Mesodermal cell (in vitro differentiated cells): ENCODE measurements at regions not wholly inside any gene's neighbourhood (a gene's known extent, or its start where the extent isn't known, plus 50 kb on each side); places are given as distances from the start of the nearest gene placed in this dataset.

Source experiments
- H3K27ac ChIP-seq: 2 replicates; pipeline ENCODE4 v1.7.0; 2013; ENCODE audit warnings: mild to moderate bottlenecking, low read depth, low read length, moderate library complexity; ENCODE audit not compliant: severe bottlenecking
- H3K36me3 ChIP-seq: 2 replicates; pipeline ENCODE4 v1.7.1; 2013; ENCODE audit warnings: mild to moderate bottlenecking, low read length, moderate library complexity; ENCODE audit not compliant: control insufficient read depth, insufficient read depth
- H3K4me1 ChIP-seq: one replicate; pipeline ENCODE4 v1.7.1; 2013; ENCODE audit warnings: mild to moderate bottlenecking, low read length; ENCODE audit not compliant: insufficient read depth, control insufficient read depth, poor library complexity, severe bottlenecking
- H3K4me3 ChIP-seq: 2 replicates; pipeline ENCODE4 v1.7.0; 2013; ENCODE audit warnings: low read length, control low read depth, mild to moderate bottlenecking; ENCODE audit not compliant: insufficient read depth, poor library complexity, severe bottlenecking; ENCODE audit errors: extremely low read depth
- H3K9me3 ChIP-seq: 2 replicates; pipeline ENCODE4 v1.7.1; 2013; ENCODE audit warnings: mild to moderate bottlenecking, low read length, moderate library complexity; ENCODE audit not compliant: control insufficient read depth
- WGBS, 2 experiments: methylation state at CpG; one replicate each; pipeline ENCODE4 v1.1.5; 2013; ENCODE audit warnings: missing lambda C conversion rate in 2 of 2; ENCODE audit not compliant: insufficient coverage in 2 of 2; 5-methylcytosine and 5-hydroxymethylcytosine counted together

- no peak overlapping the region for H3K4me3 ChIP-seq
- H3K9me3 ChIP-seq: no peaks in the 10 kb centered on the region
- 79 to 96% methylated on average over 3 to 5 of the region's 15 CpGs for WGBS, 2 experiments
- no peaks in the 10 kb centered on the region for H3K4me1 ChIP-seq
- H3K27ac ChIP-seq: no peak overlapping the region
- H3K36me3 ChIP-seq: no peaks in the 10 kb centered on the region
Measured at GRCh38 chr15:96756656-96757055, 426.2 kb downstream of the NR2F2 start.

GRCh38 chr15:96762566-96762965 lies 432.1 kb downstream of the NR2F2 start:
- no peaks in the 10 kb centered on the region for H3K36me3 ChIP-seq
- no peak overlapping the region for H3K4me3 ChIP-seq
- H3K4me1 ChIP-seq: peaks cover 3% of the 10 kb centered on the region
- H3K9me3 ChIP-seq: no peaks in the 10 kb centered on the region
- H3K27ac ChIP-seq: no peak overlapping the region

GRCh38 chr15:96764501-96764900 lies 434.0 kb downstream of the NR2F2 start:
- H3K9me3 ChIP-seq: no peaks in the 10 kb centered on the region
- no peaks in the 10 kb centered on the region for H3K36me3 ChIP-seq
- no peak overlapping the region for H3K4me3 ChIP-seq
- H3K4me1 ChIP-seq: peaks cover 11% of the 10 kb centered on the region
- 94 to 96% methylated on average over 5 to 17 of the region's 24 CpGs for WGBS, 2 experiments
- H3K27ac ChIP-seq: no peak overlapping the region

- Histone ChIP-seq H3K36me3 (no peaks in the 10 kb centered on the region), H3K4me3 (no peak overlapping the region), H3K4me1 (peaks cover 11% of the 10 kb centered on the region), H3K9me3 (no peaks in the 10 kb centered on the region), H3K27ac (no peak overlapping the region)
- 94% methylated on average over 6 of the region's 8 CpGs for WGBS, 2 experiments
Measured at GRCh38 chr15:96764946-96765345, 434.4 kb downstream of the NR2F2 start.

- Histone ChIP-seq H3K27ac (no peak overlapping the region), H3K9me3 (no peaks in the 10 kb centered on the region), H3K4me1 (peaks cover 11% of the 10 kb centered on the region), H3K4me3 (no peak overlapping the region), H3K36me3 (no peaks in the 10 kb centered on the region)
- WGBS, 2 experiments: 91 to 100% methylated on average over 3 of the region's 4 CpGs
Measured at GRCh38 chr15:96766366-96766765, 435.9 kb downstream of the NR2F2 start.

- H3K4me1 ChIP-seq: peaks cover 11% of the 10 kb centered on the region
- 82 to 91% methylated on average over 5 to 7 of the region's 10 CpGs for WGBS, 2 experiments
- no peak overlapping the region for H3K27ac ChIP-seq
- no peak overlapping the region for H3K4me3 ChIP-seq
- H3K36me3 ChIP-seq: no peaks in the 10 kb centered on the region
- no peaks in the 10 kb centered on the region for H3K9me3 ChIP-seq
Measured at GRCh38 chr15:96767703-96768434, 437.4 kb downstream of the NR2F2 start.

GRCh38 chr15:96768435-96768789 lies 437.9 kb downstream of the NR2F2 start:
- no peaks in the 10 kb centered on the region for H3K9me3 ChIP-seq
- 77 to 80% methylated on average over 5 of the region's 5 CpGs for WGBS, 2 experiments
- H3K4me1 ChIP-seq: peaks cover 11% of the 10 kb centered on the region
- H3K36me3 ChIP-seq: no peaks in the 10 kb centered on the region
- H3K4me3 ChIP-seq: no peak overlapping the region
- H3K27ac ChIP-seq: no peak overlapping the region

- no peak overlapping the region for H3K4me3 ChIP-seq
- no peaks in the 10 kb centered on the region for H3K9me3 ChIP-seq
- 57% methylated on average over 1 of the region's 2 CpGs; no CpG with 5 or more reads in 1 of the 2 experiments for WGBS, 2 experiments
- no peaks in the 10 kb centered on the region for H3K36me3 ChIP-seq
- peaks cover 11% of the 10 kb centered on the region for H3K4me1 ChIP-seq
- no peak overlapping the region for H3K27ac ChIP-seq
Measured at GRCh38 chr15:96771035-96771434, 440.5 kb downstream of the NR2F2 start.

GRCh38 chr15:96774216-96774615 lies 443.7 kb downstream of the NR2F2 start:
- Histone ChIP-seq H3K36me3 (no peaks in the 10 kb centered on the region), H3K9me3 (no peaks in the 10 kb centered on the region), H3K4me3 (no peak overlapping the region), H3K27ac (no peak overlapping the region), H3K4me1 (no peaks in the 10 kb centered on the region)
- WGBS, 2 experiments: 27 to 67% methylated on average over 1 of the region's 3 CpGs

GRCh38 chr15:96783746-96784145 lies 453.2 kb downstream of the NR2F2 start:
- H3K36me3 ChIP-seq: no peaks in the 10 kb centered on the region
- peaks cover 2% of the 10 kb centered on the region for H3K4me1 ChIP-seq
- H3K9me3 ChIP-seq: no peaks in the 10 kb centered on the region
- no peak overlapping the region for H3K4me3 ChIP-seq
- 83 to 86% methylated on average over 3 of the region's 3 CpGs for WGBS, 2 experiments
- H3K27ac ChIP-seq: no peak overlapping the region

GRCh38 chr15:96790004-96790403 lies 459.5 kb downstream of the NR2F2 start:
- WGBS, 2 experiments: 71 to 100% methylated on average over 1 of the region's 2 CpGs
- Histone ChIP-seq H3K9me3 (no peaks in the 10 kb centered on the region), H3K4me3 (no peak overlapping the region), H3K36me3 (no peaks in the 10 kb centered on the region), H3K4me1 (no peaks in the 10 kb centered on the region), H3K27ac (no peak overlapping the region)
